Skeletal muscle cell (primary cell): ENCODE measurements at regions not wholly inside any gene's neighbourhood (a gene's known extent, or its start where the extent isn't known, plus 50 kb on each side); places are given as distances from the start of the nearest gene placed in this dataset.
"Not testable (repeated sequence)": the region's sequence is repeated elsewhere in the genome, so short reads cannot be mapped to it uniquely, and the experiment has no call there.

Source experiments
- DNase-seq: peaks from one replicate; pipeline ENCODE4 v3.0.0-alpha.2; 2010; ENCODE audit warnings: low read depth
- H3K4me3 ChIP-seq: 2 replicates; pipeline ENCODE4 v1.5.1; 2011; ENCODE audit warnings: low read depth, mild to moderate bottlenecking, control low read depth, low read length, moderate library complexity

DNA sequence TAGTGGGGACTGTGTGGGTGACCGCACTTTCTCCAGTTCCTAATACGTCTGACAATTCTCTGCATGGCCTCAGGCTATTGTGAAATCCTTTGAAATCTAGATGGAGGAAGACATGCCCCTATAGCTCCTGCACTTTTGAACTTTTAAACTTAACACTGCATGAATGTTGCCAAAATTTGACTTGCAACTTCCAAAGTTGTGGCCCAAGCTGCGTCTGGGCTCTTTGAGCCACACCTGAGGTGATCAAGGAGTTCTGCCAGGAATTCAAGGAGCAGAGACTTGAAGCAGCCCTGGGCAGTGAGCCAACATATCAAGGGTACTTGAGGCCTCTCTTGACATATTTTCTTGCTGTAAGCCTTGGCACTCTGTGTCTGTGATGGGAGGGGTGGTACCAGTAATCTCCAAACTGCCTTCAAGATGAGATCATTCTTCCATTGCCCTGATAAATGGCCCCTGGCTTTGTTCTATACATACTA is 1336.1 kb upstream of the CDH9 start:
- H3K4me3 ChIP-seq: no peak overlapping the region
- DNase-seq: no peak

DNA sequence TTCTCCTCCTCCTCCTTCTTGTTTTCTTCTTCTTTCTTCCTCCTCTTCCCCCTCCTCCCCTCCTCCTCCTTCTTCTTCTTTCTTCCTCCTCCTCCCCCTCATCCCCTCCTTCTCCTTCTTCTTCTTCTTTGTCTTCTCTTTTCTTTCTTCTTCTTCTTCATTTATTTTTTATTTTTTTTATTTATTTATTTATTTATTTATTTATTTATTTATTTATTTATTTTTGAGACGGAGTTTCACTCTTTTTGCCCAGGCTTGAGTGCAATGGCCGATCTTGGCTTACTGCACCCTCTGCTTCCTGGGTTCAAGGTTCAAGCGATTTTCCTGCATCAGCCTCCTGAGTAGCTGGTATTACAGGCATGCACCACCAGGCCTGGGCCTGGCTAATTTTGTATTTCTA is 1332.5 kb upstream of the CDH9 start:
- no peak overlapping the region for H3K4me3 ChIP-seq
- no peak for DNase-seq

DNA sequence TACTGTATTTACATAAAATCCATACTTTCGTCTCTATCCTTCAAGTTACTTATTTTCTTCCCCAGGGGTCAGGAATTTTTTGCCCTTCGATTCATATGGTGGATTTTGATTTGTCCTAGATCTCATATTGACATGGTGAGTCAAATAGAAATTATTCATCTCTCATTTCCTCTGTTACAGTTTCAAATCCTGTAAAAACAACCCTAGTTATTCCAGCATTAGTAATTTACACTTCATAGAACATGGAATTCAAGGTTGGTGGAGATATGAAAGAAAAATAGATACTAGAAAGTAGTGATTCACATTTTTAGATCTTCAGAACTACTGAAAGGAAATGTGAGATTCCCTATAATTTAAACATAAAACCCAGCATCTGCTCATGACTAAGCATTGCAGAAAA is 1331.0 kb upstream of the CDH9 start:
- H3K4me3 ChIP-seq: no peak overlapping the region
- DNase-seq: no peak

DNA sequence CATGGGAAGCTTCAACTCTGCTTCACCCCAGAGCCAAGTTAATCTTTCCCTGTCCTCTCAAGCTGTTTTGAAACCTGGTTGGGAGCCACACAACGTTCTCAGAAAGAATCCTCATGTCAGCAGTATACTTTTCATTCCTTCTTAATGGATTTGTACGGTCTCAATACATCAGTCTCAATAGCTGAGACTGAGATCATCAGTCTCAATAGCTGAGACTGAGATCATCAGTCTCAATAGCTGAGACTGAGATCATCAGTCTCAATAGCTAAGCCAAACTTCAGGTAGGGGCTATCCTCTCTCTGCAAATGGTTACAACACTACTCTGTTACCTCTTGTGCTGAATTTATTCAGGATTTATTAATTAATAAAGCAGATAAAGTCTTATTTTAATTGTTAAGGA is 1317.4 kb upstream of the CDH9 start:
- H3K4me3 ChIP-seq: no peak overlapping the region
- peak; percentile 4 for DNase-seq

DNA sequence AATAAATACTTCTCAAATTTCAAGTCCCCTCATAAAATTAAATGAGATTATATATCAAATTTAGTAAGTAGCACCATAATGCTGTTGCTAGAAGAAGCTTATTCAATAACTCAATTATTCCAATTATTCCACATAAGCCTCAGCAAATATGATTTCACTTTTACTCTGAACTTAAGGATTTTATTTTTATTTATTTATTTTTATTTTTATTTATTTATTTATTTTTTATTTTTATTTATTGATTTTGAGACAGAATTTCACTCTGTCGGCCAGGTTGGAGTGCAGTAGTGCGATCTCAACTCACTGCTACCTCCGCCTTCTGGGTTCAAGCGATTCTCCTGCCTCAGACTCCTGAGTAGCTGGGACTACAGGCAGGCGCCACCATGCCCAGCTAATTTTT is 1308.3 kb upstream of the CDH9 start:
- no peak overlapping the region for H3K4me3 ChIP-seq
- no peak for DNase-seq

DNA sequence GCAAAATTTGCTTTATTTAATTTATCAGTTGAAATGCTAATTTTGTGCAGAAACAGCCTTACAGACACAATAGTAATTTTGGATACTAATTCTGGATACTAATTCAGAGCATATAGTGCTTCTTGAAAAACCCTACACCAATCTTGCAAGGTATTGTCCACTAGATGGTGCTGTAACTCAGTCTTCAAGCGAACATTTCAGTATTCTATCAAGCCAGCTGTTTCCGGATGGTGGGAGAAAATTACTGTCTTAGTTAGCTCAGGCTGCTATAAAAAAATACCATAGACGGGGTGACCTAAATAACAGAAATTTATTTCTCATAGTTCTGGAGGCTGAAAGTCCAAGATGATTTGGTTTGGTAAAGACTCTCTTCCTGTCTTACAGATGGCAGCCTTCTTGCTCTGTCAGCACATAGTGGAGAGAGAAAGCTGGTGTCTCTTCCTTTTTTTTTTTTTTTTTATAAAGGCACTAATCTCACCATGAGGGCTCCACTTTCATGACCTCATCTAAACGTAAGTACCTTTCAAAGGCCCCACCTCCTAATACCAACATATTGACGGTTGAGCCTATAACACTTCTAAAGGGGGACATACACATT is 1306.5 kb upstream of the CDH9 start:
- no peak for DNase-seq
- no peak overlapping the region for H3K4me3 ChIP-seq

DNA sequence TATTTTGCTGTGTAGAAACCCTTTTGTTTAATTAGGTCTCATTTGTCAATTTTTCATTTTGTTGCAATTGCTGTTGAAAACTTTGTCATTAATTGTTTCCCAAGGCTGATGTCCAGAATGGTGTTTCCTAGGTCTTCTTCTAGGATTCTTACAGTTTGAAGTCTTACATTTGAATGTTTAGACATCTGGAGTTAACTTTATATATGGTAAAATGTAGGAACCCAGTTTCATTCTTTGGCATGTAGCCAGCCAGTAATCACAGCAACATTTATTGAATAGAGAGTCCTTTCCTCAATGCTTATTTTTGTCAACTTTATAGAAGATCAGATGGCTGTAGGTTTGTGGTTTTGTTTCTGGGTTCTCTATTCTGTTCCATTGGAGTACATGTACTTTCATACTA is 1290.8 kb upstream of the CDH9 start:
- H3K4me3 ChIP-seq: no peak overlapping the region
- no peak for DNase-seq

DNA sequence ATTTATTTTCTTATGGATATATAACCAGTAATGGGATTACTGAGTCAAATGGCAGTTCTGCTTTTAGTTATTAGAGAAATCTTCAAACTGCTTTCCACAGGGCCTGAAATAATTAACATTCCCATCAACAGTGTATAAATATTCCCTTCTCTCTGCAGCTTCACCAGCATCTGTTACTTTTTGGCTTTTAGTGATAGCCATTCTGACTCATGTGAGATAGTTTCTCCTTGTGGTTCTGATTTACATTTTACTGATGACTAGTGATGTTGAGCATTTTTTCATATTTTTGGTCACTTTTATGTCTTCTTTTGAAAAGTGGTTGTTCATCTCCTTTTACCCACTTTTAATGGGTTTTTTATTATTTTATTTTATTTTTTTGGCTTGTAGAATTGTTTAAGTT is 1290.3 kb upstream of the CDH9 start:
- no peak overlapping the region for H3K4me3 ChIP-seq
- DNase-seq: peak; percentile 25

DNA sequence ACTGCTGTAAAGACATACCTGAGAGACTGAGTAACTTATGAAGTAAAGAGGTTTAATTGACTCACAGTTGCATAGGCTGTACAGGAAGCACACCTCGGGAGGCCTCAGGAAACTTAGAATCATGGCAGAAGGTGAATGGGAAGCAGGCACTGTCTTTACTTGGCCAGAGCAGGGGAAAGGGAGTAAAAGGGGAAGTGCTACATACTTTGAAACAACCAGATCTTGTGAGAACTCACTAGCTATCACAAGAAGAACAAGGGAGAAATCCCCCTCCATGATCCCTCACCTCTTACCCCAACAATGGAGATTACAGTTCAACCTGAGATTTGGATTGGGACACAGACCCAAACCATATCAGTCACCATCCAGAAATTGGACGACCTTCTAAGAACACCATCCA is 1285.8 kb upstream of the CDH9 start:
- DNase-seq: no peak
- H3K4me3 ChIP-seq: no peak overlapping the region

DNA sequence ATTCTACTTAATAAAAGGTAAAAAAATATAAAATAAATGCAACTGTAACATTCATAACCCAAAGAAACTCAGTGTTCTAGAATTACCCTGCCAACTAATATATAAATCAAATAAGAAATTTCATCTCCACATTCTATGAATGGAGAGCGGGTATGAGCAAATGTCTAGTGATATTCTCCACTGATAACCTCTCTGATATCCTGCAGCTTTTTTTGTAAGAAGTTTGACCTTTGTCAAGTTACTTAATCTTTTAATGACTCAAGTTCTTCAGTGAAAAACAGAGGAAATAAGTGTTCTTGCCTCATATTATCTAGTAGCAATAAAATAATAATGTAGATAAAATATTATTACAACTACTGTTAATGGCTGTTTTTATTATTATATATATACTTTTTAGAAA is 1275.6 kb upstream of the CDH9 start:
- no peak overlapping the region for H3K4me3 ChIP-seq
- no peak for DNase-seq

DNA sequence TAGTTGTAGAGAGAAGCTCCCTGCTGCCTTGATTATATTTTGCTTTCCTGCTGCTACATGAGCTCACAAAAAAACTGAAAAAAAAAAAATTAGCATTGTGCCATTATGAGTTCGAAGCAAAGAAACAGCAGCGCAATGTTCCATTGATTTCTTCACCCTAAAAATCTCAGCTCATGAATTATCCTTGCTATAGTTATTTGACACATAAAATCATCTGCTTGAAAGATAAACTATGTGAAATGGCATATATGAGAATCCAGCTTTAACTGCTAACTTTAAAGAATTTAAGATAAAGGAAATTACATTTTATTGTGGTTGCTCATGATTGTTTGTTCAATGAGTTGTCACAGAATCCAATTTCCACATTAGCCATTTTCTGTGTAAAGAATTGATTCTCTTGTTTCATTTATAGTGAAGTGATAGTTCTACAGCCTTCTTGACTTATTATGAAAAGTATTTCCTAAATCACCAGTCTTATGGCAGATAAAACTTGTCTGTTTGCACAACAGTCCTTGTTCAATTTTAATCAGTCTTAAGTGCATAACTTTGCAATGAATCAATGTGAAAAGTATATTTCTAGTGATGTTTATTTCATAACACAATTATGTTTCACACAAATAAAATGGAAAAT is 1275.0 kb upstream of the CDH9 start:
- H3K4me3 ChIP-seq: no peak overlapping the region
- DNase-seq: no peak

DNA sequence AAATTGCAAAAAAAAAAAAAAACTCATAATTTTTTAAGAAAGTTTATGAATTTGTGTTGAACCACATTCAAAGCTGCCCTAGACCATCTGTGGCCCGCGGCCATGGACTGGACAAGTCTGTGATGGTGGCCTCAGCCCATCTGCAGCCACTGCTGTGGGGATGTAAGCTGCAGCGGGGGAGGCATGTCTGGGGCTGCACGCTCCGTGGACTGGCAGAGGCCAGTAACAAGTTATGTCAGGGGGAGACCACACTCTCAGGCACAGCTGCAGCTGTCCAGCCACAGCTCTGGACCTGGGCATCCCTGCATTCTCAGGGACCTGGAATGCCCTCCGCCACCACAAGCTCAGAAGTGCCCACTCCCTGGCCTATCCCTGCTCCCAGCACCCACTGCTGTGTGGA is 1272.3 kb upstream of the CDH9 start:
- DNase-seq: no peak
- H3K4me3 ChIP-seq: no peak overlapping the region

DNA sequence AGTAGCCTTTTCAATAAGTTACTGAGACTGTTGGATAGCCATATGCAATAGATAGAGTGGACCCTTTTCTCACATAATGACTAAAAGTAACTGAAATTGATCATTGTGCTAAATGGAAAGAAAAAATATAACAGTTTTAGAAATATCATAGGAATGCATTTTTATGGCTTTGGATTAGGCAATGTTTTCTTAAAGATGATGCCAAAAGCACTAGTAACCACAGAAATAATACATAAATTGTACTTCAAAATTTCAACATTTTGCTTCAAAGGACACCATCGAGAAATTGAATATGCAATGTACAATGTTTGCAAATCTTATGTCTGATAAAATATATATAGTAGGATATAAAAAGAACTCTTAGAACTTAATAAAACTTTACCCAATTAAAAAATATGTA is 1267.5 kb upstream of the CDH9 start:
- H3K4me3 ChIP-seq: no peak overlapping the region
- no peak for DNase-seq

DNA sequence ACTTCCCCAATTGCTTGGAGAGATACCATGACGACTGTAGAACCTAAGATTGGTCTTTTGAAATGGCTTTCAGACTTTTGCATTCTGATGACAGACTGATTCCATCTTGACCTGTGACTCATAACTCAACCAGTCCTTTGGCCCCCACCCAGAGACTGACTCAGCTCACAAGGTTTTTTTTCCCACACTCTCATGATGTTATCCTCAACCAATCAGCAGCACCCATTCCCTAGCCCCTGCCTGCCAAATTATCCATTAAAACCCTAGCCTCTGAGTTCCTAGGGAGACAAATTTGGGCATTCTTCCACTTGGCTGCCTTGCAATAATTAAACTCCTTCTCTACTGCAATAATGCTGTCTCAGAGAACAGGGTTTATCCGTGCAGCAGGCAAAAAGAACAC is 1263.3 kb upstream of the CDH9 start:
- H3K4me3 ChIP-seq: no peak overlapping the region
- DNase-seq: peak; percentile 87

DNA sequence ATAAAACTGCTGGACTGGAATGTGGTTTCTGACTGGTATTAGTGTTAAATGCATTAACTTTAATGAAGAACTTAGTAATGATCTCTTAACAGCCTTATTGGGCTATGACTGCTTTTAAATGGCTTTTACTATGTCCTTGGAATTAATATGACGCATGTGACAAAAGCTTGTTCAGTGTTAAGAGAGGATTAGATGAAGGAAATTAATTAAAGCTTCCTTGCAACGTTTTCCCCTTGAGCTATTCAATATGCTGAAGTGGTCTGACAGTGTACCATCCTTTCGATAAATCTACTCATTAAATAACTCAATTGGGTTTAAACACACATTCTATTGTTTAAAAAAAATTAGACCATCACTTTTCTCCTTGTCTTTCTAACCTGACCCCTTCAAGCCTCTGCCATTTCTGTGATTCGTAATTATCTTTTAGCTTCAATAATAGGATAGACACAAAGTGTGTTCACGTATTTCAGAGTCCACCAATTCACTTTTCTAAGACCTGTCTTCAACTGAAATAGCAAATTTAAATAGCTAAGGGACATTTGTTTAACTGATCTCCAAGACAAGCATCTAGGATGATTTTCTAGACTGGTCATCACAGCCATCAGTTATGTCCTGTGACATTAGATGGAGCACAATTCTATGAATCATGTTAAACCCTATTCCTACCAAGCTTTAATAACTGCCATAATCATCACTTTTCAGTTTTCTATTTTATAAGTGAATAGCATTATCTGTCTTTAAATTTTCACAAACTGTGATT is 1258.0 kb upstream of the CDH9 start:
- DNase-seq: no peak
- H3K4me3 ChIP-seq: no peak overlapping the region

DNA sequence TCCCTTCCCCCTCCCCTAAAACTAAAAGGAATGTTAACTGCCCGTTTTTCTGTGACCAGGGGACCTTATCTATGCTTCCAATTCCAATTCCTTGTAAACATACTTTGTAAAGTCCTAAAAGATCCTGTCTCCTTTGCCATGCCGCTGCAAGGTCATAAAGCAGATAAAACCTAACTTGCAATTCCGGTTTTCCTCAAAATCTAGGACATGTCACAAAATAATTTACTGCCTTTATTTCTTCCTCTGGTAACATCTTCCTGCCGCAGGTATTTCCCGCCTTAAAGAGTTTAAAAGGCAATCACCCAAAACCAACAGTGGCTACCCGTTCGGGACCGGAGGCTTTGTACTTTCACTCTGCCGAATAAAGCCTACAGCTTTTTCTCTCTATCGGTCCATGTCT is 1248.6 kb upstream of the CDH9 start:
- not testable (repeated sequence) for DNase-seq

DNA sequence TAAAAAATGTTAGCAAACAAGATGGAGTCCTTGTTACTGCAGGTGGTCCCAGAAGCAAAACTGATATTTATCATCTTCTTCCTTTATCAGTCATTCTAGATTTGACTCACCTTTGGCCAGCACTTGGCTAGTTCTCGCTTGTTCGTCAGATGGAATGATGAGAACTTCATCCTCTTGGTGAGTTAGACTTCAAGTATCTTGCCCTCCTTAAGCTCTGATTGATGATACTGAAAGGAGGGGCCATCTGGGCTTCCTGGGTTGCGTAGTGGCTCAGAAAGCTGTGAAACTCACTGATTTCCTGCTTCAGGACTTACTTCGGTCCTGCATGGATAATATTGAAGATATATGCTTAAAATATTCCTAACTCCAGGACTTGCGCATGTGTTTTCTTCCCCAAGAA is 1248.2 kb upstream of the CDH9 start:
- DNase-seq: no peak
- no peak overlapping the region for H3K4me3 ChIP-seq

More for the DNA sequence above, 1248.6 kb upstream of the CDH9 start:
- H3K4me3 ChIP-seq: not testable (repeated sequence)

DNA sequence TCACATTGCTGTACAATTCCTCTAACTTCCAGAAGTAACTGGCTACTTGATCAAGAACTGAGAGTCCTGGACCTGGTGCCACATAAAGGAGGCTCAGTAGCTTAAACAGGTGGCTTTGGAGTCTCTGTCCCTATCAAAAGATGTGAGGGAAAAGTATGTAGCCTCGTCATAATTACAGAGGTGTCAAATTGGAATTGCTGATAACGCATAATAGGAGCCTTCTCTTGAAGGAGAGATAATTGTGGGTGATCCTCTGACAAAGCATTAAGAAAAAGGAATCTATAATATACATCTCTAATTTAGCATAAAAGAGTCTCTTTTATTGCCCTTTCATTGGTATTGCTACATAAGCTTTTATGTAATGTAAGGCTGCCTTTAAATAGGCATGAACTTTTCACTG is 1246.4 kb upstream of the CDH9 start:
- no peak for DNase-seq
- H3K4me3 ChIP-seq: no peak overlapping the region

DNA sequence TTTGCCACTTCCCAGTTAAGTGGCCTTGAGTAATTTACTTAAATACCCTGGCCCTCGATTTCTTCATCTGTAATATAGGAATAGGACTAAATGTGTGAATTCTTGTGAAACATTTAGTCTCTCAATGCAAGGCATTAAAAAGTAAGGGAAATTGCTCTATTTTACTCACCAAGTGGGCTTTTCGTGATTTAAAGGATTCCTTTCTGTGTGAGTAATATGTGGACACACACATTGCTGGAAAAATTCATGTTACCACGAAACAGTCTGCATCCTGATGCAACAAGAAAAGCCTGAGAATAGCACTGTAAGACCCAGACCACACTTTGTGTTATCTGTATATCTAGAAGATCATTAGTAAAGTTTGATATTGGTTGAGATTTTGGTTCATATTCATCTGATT is 1243.0 kb upstream of the CDH9 start:
- peak; percentile 54 for DNase-seq
- H3K4me3 ChIP-seq: no peak overlapping the region

DNA sequence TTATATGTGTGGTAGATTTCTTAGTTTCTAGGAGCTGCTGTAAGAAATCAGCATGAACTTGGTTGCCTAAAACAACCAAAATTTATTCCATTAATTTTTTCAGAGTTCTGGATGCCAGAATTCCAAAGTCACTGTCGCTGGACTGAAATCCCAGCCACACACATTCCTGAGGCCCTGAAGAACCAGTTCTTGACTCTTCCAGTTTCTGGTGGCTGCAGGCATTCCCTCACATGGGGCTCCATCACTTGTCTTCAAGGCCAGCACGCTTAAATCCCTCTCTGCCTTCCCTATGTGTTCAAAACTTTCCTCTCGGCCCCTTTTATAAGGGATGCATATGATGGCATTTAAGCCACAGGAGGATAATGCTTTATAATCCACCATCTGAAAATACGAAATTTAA is 1237.5 kb upstream of the CDH9 start:
- no peak for DNase-seq
- no peak overlapping the region for H3K4me3 ChIP-seq

DNA sequence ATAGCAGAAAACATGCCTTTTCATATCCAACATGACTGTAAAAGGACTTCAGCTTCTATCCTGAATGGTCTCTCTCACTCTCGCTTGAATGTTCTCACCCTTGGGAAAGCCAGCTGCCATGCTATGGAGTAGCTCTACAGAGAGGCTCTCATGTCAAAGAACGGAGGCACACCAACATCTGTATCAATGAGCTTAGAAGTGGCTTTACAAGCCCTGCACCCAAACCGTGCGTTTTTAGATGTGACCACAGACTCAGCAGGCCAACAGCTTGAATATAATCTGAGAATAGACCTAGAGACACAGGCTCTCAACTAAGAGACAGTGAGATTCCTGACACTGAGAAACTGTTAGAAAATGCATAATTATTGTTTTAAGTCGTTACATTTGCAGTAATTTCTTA is 1231.6 kb upstream of the CDH9 start:
- DNase-seq: no peak
- no peak overlapping the region for H3K4me3 ChIP-seq
